Stimulated activated naive CD8-positive, alpha-beta T cell treated with anti-CD3 and anti-CD28 coated beads, Interleukin-15, Interleukin-2, amounts not matched to agents 100 ng/mL and 50 ng/mL, for 24 hours (primary cell): ENCODE measurements at regions not wholly inside any gene's neighbourhood (a gene's known extent, or its start where the extent isn't known, plus 50 kb on each side); places are given as distances from the start of the nearest gene placed in this dataset.
"Not testable (repeated sequence)": the region's sequence is repeated elsewhere in the genome, so short reads cannot be mapped to it uniquely, and the experiment has no call there.

Source experiments
- H3K27ac Mint-ChIP-seq: one replicate; pipeline ENCODE4 v1.8.0; 2021; ENCODE audit warnings: mild to moderate bottlenecking, mixed read lengths
- H3K27me3 Mint-ChIP-seq: one replicate; pipeline ENCODE4 v1.8.0; 2021; ENCODE audit warnings: mixed read lengths
- H3K36me3 Mint-ChIP-seq: one replicate; pipeline ENCODE4 v1.8.0; 2021; ENCODE audit warnings: low read depth, mixed read lengths
- H3K4me1 Mint-ChIP-seq: one replicate; pipeline ENCODE4 v1.8.0; 2021; ENCODE audit warnings: low read depth, mixed read lengths
- H3K4me3 Mint-ChIP-seq: one replicate; pipeline ENCODE4 v1.8.0; 2021; ENCODE audit warnings: mild to moderate bottlenecking, mixed read lengths
- H3K9me3 Mint-ChIP-seq: one replicate; pipeline ENCODE4 v1.8.0; 2021; ENCODE audit warnings: mixed read lengths

DNA sequence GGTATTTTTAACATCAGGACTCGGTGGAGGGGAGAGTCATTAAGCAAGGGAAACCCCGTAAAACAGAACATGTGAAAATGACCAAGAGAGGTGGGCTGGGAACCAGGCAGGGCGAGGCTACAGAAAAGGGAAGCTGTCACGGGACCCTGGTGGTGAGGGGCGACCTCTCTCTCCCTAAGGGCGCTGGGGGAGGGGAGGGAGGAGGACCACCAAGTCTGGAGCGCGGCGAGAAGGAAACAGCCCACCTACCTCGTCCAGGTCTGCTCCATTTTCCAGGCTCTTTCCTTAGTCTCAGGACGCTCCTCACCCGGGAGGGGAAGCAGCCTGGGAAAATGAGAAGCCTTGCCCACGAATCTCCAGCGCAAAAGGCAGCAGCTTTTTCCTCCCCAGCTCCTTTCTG is 181.9 kb upstream of the NBPF9 start:
- not testable (repeated sequence) for H3K4me1 Mint-ChIP-seq, H3K9me3 Mint-ChIP-seq, H3K4me3 Mint-ChIP-seq, H3K36me3 Mint-ChIP-seq, H3K27ac Mint-ChIP-seq, H3K27me3 Mint-ChIP-seq

DNA sequence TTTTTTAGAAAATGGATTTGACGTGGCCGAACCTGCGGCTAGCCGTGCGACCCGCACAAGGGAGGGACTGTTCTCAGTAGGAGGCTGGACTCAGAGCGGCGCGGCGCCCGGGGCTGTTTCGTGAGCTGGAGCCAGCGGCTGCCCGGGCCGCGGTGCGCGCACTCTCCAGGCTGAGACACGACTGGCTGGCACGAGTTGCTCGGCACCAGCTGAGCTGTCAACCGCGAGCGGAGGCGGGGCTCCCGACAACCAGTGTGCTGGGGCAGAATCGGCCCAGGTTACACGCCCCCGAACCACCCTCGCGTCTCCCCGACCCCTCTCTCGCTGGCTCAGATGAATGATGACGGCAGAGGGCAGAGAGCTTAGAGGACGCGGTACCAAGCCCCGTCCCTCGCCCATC is 182.3 kb upstream of the NBPF9 start:
- peak overlapping the region; percentile 60 for H3K4me3 Mint-ChIP-seq
- H3K9me3 Mint-ChIP-seq, H3K27me3 Mint-ChIP-seq, H3K4me1 Mint-ChIP-seq, H3K27ac Mint-ChIP-seq, H3K36me3 Mint-ChIP-seq: not testable (repeated sequence)

DNA sequence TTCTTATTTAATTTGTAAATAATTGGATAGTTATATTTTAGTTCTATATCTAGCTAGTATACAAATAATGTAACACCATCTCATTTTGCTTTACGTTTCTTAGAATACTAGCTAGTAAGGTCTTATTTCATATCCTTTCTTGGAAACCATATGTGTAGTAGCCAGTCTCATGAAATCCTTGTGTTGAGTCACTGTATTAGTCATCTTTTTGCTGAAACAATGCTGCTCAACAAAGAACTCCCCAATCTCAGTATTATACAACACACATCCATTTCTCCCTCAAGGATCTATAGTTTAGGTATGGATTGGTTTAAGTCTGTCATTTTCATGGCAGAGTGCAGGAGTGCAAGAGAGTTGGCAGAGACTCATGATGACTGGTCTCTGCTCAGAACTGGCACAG is 185.2 kb upstream of the NBPF9 start:
- H3K4me3 Mint-ChIP-seq, H3K4me1 Mint-ChIP-seq, H3K9me3 Mint-ChIP-seq, H3K27ac Mint-ChIP-seq, H3K36me3 Mint-ChIP-seq, H3K27me3 Mint-ChIP-seq: not testable (repeated sequence)

DNA sequence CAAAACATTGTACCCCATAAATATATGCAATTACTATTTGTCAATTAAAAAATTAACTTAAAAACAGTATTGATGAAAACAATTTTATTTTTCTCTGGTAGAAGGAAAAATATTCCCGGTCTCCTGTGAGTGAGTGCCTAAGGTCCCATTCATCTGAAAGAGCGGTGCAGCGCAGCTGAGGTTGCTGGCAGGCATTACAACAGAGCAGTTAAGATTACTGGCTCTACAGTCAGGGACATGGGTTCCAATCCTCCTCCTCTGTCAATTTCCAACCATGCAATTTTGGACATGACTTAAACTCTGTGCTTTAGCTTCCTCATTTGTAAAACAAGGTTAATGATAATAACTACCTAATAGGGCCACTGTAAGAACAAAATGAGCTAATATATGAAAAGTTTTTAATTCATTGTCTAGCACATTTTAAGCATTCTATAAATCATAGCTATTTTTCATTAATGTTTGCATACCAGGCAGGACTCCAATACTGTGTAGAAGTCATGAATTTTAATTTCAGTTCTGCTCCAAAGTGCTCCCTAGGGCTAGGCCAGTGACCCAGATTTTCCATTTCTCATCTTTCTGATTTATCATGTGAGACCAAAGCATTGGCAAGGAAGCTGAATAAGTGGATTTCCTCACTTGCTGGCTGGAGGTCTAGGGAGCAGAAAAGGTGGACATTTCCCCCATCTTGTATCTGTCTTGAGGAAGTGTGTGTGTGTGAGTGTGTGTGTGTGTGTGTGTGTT is 174.2 kb upstream of the NBPF19 start:
- H3K27ac Mint-ChIP-seq, H3K36me3 Mint-ChIP-seq, H3K4me1 Mint-ChIP-seq, H3K27me3 Mint-ChIP-seq, H3K4me3 Mint-ChIP-seq, H3K9me3 Mint-ChIP-seq: not testable (repeated sequence)

DNA sequence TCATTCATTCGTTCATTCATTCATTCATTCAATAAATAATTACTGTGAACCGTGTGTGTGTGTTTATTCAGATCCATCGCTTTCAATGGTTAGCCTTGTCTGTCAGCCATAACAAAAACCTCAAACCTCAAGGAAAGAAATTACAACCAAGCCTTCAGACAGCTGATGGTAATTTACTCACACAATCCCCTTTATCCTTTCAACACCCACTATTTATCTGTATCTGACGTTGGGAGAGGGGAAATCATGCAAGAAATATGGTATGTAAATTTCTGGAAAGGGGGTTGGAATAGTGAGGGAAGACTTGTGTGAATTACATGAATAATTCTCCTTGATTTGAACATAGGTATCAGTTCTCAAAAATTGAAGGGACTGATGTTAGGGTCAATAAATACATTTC is 173.6 kb upstream of the NBPF19 start:
- not testable (repeated sequence) for H3K4me1 Mint-ChIP-seq, H3K27me3 Mint-ChIP-seq, H3K9me3 Mint-ChIP-seq, H3K27ac Mint-ChIP-seq, H3K4me3 Mint-ChIP-seq, H3K36me3 Mint-ChIP-seq

DNA sequence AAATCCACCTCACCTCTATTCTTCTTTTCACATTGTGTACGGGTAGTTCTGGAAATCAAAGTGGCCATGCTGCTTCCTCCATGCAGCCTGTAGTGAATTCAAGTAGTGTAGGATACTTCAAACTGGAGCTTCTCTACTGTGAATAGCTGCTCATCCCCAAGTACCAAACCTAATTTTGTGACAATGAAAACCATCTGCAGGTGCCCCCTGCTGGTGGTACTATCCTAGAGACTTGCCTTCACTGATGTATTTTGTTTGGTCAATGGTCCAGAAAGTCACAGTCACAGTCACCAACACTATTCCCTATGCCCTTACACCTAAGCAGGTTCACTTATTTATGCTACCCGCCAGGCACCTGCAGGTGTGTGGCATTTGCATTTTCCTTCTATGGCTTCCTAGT is 170.0 kb upstream of the NBPF19 start:
- H3K36me3 Mint-ChIP-seq, H3K4me3 Mint-ChIP-seq, H3K9me3 Mint-ChIP-seq, H3K27me3 Mint-ChIP-seq, H3K27ac Mint-ChIP-seq, H3K4me1 Mint-ChIP-seq: not testable (repeated sequence)

DNA sequence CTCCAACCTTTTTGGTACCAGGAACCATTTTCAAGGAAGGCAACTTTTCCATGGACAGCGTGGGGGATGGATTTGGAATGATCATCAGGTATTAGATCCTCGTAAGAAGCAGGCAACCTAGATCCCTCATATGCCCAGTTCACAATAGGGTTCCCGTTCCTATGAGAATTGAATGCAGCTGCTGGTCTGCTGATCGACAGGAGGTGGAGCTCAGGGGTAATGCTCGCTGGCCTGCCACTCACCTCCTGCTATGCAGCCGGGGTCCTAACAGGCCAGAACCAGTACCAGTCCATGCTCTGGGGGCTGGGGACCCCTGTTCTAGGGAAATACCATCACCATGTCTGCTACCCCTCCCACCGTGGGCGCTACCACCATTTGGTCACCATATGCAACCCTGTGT is 167.2 kb upstream of the NBPF19 start:
- not testable (repeated sequence) for H3K27ac Mint-ChIP-seq, H3K4me3 Mint-ChIP-seq, H3K4me1 Mint-ChIP-seq, H3K9me3 Mint-ChIP-seq, H3K27me3 Mint-ChIP-seq, H3K36me3 Mint-ChIP-seq

DNA sequence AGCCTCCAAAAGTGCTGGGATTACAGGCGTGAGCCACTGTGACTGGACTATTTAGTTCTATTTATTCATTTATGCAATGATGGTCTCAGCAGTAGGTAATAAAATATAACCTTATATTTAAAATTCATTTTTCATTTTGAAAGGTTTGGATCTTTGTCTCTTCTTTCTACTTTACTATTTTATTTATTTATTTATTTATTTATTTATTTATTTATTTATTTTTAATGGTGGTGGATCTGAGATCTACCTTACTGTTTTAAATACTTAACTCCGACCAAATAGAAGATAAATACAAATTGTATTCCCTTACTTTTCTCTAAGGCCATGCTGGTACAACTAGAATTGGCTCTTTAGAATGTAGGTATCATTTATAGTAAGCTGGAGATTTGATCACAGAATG is 159.9 kb upstream of the NBPF19 start:
- not testable (repeated sequence) for H3K4me3 Mint-ChIP-seq, H3K27me3 Mint-ChIP-seq

DNA sequence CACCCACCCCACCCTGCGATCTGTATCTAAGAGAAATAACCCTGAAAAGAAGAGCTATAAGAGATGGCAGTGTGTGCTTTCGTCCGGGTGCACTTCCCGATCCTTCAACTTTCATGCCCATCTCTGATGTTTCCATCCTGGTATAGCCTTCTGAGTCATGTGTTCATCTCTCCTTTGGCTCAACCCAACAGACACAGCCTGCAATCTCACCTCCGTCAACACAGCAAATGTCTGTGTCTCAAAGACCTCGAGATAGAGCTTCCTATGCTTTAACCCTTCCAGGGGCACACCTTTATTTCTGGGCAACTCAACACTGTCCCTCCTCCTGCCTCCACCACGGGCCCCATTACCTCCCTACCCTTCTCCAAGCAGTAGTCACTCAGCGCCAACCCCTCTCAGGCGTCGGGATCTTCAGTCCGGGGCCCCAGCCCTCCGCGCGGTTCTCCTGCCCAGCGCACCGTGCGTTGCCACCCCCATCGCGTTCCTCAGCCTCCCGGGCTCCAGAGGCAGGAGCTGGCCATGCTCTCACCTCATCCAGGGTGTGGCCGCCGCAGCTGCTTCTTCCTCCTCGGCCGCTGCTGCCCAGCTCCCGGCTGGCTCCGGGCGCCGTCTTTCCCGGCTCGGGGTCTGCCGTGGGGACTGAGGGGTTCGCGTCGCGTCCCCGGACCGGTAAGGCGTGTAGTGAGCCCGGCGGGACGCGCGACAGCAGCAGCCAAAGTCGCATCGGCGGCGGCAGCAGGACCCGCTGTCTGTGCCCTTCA is 153.7 kb upstream of the NBPF19 start:
- H3K9me3 Mint-ChIP-seq, H3K36me3 Mint-ChIP-seq, H3K27me3 Mint-ChIP-seq, H3K27ac Mint-ChIP-seq, H3K4me3 Mint-ChIP-seq, H3K4me1 Mint-ChIP-seq: not testable (repeated sequence)

More for the DNA sequence above, 159.9 kb upstream of the NBPF19 start:
- H3K36me3 Mint-ChIP-seq, H3K9me3 Mint-ChIP-seq, H3K27ac Mint-ChIP-seq, H3K4me1 Mint-ChIP-seq: not testable (repeated sequence)

DNA sequence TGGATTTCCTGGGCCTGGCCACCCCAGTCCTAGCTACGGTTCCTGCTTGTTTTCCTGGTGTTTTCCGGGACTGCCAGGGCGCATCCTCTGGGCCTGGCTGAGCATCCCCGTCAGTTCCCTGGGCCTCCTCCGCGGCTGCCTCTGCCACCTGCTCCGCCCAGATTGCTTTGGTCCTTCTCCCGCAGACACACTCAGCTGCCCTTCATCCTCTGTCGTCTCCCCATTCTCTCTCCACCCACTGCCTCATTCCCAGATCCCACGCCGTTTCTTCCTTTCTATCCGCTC is 153.2 kb upstream of the NBPF19 start:
- H3K4me1 Mint-ChIP-seq, H3K27me3 Mint-ChIP-seq, H3K27ac Mint-ChIP-seq, H3K4me3 Mint-ChIP-seq, H3K9me3 Mint-ChIP-seq, H3K36me3 Mint-ChIP-seq: not testable (repeated sequence)

DNA sequence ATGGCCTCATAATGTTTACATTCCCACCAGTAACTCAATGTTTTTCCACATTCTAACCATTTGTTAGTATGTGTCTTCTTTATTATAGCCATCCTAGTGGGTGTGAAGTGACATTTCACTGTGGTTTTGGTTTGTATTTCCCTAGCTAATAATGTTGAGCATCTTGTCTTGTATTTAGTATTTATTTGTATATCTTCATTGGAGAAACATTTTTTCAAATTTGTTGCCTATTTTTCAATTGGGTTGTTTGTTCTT is 144.8 kb upstream of the NBPF19 start:
- not testable (repeated sequence) for H3K27ac Mint-ChIP-seq, H3K4me3 Mint-ChIP-seq, H3K4me1 Mint-ChIP-seq, H3K9me3 Mint-ChIP-seq, H3K27me3 Mint-ChIP-seq, H3K36me3 Mint-ChIP-seq

DNA sequence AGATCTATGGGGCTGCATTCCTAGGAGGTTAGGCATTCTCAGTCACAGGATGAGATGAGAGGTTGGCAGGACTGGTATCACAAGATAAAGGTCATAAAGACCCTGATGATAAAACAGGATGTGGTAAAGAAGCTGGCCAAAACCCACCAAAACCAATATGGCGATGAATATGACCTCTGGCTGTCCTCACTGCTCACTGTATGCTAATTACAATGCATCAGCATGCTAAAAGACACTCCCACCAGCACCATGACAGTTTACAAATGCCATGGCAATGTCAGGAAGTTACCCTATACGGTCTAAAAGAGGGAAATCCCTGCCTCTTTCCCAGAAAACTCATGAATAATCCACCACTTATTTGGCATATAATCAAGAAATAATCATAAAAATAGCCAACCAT is 138.8 kb upstream of the NBPF19 start:
- H3K36me3 Mint-ChIP-seq, H3K4me1 Mint-ChIP-seq, H3K9me3 Mint-ChIP-seq, H3K27me3 Mint-ChIP-seq, H3K27ac Mint-ChIP-seq, H3K4me3 Mint-ChIP-seq: not testable (repeated sequence)

DNA sequence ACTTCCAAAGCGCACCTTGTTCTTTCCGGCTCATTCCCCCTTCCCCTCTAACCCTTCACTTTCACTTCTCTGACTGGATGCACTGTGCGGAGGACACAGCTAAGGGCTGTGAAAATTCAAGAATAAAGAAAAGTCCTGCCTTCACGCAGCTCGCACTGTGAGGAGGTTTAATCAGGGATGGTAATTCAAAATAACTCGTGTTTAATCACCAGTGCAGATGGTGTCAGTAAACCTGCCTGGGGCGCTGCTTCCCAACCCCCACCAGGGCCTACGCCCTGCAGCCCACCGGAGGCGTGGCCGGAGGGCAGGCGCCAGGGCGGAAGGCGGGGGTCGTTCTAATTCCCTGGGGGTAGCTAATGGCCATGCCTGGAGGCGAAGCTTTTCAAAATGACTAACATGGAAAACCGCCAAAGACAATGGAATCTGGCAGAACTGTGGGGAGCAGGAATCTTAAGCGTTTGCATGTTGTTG is 136.6 kb upstream of the NBPF19 start:
- not testable (repeated sequence) for H3K27ac Mint-ChIP-seq

DNA sequence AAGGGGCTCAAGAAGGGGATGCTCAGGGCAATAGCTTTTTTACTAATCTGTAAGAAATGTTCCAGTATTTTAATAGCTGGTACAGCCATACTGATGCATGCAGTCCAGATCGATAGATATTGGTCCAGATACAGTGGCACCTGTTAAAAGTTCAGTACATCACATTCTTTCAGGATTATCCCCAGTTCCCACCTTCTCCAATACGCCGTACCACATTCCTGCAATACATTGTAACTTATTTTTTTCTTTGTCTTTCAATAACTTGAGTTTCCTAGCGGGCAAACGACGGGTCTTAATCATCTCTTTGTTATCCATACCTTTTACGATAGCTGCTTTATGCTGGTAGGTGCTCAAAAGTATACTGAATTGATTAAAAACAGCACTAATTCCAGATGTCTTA is 136.1 kb upstream of the NBPF19 start:
- not testable (repeated sequence) for H3K4me1 Mint-ChIP-seq, H3K9me3 Mint-ChIP-seq, H3K36me3 Mint-ChIP-seq, H3K4me3 Mint-ChIP-seq, H3K27ac Mint-ChIP-seq, H3K27me3 Mint-ChIP-seq

More for the DNA sequence above, 136.6 kb upstream of the NBPF19 start:
- not testable (repeated sequence) for H3K9me3 Mint-ChIP-seq, H3K36me3 Mint-ChIP-seq, H3K27me3 Mint-ChIP-seq, H3K4me1 Mint-ChIP-seq, H3K4me3 Mint-ChIP-seq

DNA sequence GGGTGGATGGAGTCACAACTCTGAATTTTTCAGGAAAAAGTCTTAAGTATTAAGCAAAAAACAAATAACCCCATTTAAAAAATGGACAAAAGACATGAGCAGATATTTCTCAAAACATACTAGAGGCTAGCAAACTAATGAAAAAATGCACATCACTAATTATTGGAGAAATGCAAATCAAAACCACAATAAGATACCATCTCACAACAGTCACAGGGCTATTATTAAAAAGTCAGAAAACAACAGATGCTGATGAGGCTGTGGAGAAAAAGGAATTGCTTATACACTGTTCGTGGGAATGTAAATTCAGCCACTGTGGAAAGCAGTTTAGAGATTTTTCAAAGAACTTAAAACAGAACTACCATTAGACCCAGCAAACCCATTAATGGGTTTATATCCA is 125.4 kb upstream of the NBPF19 start:
- not testable (repeated sequence) for H3K4me1 Mint-ChIP-seq, H3K27ac Mint-ChIP-seq, H3K9me3 Mint-ChIP-seq, H3K4me3 Mint-ChIP-seq, H3K27me3 Mint-ChIP-seq, H3K36me3 Mint-ChIP-seq

DNA sequence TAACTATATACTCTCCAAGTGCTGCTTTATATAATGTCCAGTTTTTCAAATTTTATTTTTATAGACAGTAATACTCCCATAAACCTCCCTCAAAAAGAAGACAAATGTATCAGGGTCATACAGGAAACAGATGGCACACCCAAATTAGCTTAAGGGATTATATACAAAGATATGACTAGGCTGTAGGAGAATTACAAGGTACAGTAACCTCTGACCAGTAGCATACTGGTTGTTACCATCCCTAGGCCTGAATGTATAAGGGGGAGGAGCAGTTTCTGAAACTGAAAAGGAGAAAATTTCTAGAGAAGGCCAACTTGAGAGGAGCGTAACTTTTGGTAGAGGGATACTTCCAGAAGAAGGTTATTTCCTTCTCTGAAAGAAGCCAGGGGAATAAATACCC is 122.6 kb upstream of the NBPF19 start:
- H3K4me1 Mint-ChIP-seq, H3K27me3 Mint-ChIP-seq, H3K4me3 Mint-ChIP-seq, H3K36me3 Mint-ChIP-seq, H3K9me3 Mint-ChIP-seq, H3K27ac Mint-ChIP-seq: not testable (repeated sequence)

DNA sequence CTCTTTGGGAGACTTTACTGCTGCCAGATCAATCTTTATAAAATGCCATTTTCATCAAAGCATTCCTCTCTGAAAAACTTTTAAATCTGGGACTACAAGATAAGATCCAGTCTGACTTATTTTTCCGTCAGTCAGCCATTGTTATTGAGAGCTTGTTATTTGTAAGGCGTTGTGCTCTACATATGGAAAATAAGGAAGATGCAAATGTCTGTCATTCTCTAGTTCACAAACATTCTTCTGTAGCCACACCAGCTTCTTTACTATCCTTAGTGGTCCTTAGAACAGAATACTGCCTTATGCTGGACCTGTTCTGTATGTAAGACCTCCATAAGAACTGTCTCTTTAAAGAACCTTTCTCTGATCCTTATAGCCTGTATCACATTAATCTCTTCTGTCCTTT is 120.3 kb upstream of the NBPF19 start:
- not testable (repeated sequence) for H3K9me3 Mint-ChIP-seq, H3K4me1 Mint-ChIP-seq, H3K27ac Mint-ChIP-seq, H3K27me3 Mint-ChIP-seq, H3K36me3 Mint-ChIP-seq, H3K4me3 Mint-ChIP-seq
